Limb (tissue), 2 donors: ENCODE measurements at regions not wholly inside any gene's neighbourhood (a gene's known extent, or its start where the extent isn't known, plus 50 kb on each side); places are given as distances from the start of the nearest gene placed in this dataset.
"Not testable (repeated sequence)": the region's sequence is repeated elsewhere in the genome, so short reads cannot be mapped to it uniquely, and the experiment has no call there.

Source experiments
- DNase-seq, 2 donors: peaks; one replicate each; pipeline ENCODE4 v3.0.0-alpha.2; 2016; ENCODE audit errors: extremely low spot score in 2 of 2

GRCh38 chr6:19892260-19892659 lies 55.1 kb downstream of the ID4 start:
- peak in 1 of 2 donors; percentile 48 for DNase-seq

- no peak for DNase-seq
Measured at GRCh38 chr6:19895866-19896692, 58.9 kb downstream of the ID4 start.

DNA sequence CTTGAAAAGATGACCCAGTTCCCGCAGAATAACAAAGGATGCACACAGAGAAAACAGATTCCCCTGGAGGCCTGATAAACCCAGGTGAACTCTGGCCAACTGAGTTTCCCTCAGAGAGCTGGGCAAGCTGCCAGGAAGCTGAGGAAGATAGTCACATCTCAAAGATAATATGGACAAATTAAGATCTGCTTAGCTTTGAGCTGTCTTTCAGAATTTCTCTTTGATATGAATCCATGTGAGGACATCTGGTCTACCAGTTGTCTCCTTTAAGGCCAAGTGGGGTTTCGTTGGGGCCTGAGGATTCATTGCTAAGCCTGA lies 59.5 kb downstream of the ID4 start:
- no peak for DNase-seq

- no peak for DNase-seq
Measured at GRCh38 chr6:19898141-19898740, 61.1 kb downstream of the ID4 start.

- no peak for DNase-seq
Measured at GRCh38 chr6:19902201-19902600, 65.0 kb downstream of the ID4 start.

- not testable (repeated sequence) for DNase-seq
Measured at GRCh38 chr6:19904408-19904807, 67.2 kb downstream of the ID4 start.

- no peak for DNase-seq
Measured at GRCh38 chr6:19905584-19905983, 68.4 kb downstream of the ID4 start.

- no peak for DNase-seq
Measured at GRCh38 chr6:19906171-19906570, 69.0 kb downstream of the ID4 start.

DNA sequence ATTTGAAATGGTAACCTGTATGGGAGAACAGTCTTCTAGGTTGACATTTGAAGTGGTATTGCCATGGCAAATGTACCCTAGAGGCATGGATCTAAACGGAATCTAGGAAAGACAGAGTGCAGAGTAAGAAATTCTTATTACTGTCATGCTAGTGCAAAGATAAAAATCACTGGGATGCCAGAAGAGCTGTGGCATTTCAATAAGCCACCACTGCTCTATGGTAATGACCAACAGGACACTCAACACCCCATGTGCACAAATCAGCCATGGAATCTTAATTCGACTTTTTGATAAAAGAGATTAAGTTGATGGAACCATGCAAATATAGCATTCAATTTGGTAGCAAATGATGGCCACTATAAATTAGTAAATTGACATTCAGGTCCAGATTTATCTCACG lies 74.1 kb downstream of the ID4 start:
- no peak for DNase-seq

DNA sequence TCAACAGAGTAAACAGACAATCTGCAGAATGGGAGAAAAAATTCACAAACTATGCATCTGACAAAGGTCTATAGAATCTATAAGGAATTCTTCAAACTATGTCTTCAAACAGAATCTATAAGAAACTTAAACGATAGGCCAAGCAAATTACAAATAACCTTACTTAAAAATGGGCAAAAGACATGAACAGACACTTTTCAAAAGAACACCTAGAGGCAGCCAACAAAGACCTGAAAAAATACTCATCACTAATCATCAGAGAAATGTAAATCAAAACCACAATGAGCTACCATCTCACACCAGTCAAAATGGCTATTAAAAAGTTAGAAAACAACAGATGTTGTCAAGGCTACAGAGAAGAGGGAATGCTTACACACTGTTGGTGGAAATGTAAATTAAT lies 81.3 kb downstream of the ID4 start:
- DNase-seq, result no peak

DNA sequence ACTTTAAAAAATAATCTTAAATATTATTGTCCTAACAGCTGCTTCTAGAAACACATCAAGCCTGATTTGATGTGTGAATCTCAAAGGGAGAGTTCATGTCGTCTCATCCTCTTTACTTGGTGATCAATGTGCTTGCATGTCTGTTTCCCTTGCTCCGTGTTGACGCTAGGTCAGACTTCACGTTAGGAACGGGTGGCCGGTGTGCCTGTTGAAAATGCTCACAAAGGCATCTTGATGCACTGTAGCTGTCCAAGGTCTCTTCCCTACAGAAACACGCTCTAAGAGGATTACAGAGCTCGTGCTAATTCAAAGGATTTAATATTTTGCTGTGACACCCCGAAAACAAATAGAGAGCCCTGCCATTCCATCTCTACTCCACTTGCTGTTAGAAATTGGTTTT lies 84.6 kb downstream of the ID4 start:
- DNase-seq, result no peak

- DNase-seq, result no peak
Measured at GRCh38 chr6:19925533-19925932, 88.4 kb downstream of the ID4 start.

DNA sequence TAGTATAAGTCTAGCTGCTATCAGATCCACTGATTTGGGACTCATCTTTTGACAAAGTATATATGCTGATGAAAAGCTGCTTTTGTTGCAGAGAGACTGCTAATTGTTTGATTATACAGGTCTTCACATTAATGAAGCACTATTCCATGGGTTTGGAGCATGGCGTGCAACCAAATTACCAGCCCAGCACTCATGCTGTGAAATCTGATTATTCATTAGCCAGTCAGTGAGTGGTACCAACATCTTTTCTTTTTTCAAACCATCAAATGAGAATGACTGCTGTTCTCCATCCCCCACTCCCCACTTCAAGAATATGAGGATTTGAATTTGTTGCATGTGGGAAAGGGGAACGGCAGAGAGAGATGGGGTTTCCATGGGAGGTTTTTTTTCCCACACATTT lies 91.3 kb downstream of the ID4 start:
- DNase-seq, result no peak

GRCh38 chr6:19929312-19929711 lies 92.1 kb downstream of the ID4 start:
- DNase-seq, result no peak

GRCh38 chr6:19934996-19935591 lies 97.9 kb downstream of the ID4 start:
- no peak for DNase-seq

DNA sequence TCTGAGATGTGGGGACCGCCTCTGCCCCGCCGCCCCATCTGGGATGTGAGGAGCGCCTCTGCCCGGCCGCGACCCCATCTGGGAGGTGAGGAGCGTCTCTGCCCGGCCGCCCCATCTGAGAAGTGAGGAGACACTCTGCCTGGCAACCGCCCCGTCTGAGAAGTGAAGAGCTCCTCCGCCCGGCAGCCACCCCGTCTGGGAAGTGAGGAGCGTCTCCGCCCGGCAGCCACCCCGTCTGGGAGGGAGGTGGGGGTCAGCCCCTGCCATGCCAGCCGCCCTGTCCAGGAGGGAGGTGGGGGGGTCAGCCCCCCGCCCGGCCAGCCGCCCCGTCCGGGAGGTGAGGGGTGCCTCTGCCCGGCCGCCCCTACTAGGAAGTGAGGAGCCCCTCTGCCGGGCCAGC lies 102.2 kb downstream of the ID4 start:
- DNase-seq, result not testable (repeated sequence)

GRCh38 chr6:19939926-19940325 lies 102.8 kb downstream of the ID4 start:
- DNase-seq, result not testable (repeated sequence)

GRCh38 chr6:19943042-19943441 lies 105.9 kb downstream of the ID4 start:
- DNase-seq, result no peak

DNA sequence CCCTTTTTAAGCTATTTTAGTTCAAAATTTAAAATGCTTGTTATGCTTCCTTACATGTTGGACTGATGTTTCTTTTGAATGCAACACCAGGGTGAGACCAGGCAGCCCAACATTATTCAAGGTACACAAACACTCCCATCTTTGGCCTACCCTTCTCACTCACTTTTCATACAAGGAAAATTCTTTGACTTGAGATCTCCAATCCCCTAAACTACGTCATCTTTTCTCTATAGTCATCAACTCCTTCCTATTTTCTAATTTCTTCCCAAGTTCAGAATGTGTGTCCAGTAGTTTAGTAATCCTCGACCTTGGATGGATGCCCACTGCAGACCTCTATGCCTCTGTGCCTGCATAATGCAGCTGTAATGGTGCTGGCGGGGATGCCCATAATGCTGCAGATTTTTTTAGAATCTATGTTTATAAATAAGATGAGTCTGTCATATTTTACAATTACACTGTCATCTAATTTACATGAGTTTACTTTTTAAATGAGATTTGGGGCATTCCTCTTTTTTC lies 108.7 kb downstream of the ID4 start:
- DNase-seq, result no peak

- no peak for DNase-seq
Measured at GRCh38 chr6:19949155-19949554, 112.0 kb downstream of the ID4 start.

DNA sequence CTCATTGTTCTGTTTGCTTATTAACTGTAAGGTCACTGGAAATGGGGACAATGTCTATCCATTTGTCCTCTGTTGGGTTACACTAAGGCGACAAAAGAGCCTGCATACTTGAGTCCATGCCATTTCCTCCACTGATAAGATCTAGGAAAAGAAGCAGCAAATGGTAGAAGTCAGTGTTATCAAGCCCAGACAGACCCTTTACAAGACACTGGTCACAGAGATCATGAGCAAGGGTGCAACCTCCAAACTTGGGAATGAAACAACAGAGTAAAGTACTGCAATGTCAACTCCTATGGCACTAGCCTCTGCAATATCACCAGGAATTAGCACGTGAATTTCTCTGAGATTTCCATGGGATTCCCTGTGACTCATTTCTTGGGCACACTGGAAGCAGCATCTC lies 126.9 kb downstream of the ID4 start:
- DNase-seq, result no peak

GRCh38 chr6:19968201-19968600 lies 131.0 kb downstream of the ID4 start:
- no peak for DNase-seq

GRCh38 chr6:19972221-19972620 lies 135.1 kb downstream of the ID4 start:
- no peak for DNase-seq
